Embryonic facial prominence (tissue), 1 donor: ENCODE measurements at regions not wholly inside any gene's neighbourhood (a gene's known extent, or its start where the extent isn't known, plus 50 kb on each side); places are given as distances from the start of the nearest gene placed in this dataset.
"Not testable (repeated sequence)": the region's sequence is repeated elsewhere in the genome, so short reads cannot be mapped to it uniquely, and the experiment has no call there.

ENCODE experiments used
- DNase-seq: peaks from one replicate; pipeline ENCODE4 v3.0.0-alpha.2; 2016; ENCODE audit errors: extremely low spot score

DNA sequence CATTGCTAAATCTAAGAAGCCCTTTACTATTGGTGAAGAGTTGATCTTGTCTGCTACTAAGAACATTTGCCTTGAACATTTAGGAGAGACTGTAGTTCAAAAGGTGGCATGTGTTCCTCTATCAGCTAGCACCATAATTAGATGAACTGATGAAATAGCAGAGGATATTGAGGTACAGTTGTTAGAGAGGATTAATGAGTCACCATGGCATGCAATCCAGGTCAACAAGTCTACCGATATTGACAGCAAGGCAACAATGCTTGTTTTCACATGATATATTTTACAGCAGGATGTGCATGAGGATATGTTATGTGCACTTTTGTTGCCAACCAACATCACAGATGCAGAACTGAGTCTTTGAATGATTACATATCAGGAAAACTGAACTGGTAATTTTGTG is 134.3 kb upstream of the CDH9 start:
- DNase-seq: no peak

DNA sequence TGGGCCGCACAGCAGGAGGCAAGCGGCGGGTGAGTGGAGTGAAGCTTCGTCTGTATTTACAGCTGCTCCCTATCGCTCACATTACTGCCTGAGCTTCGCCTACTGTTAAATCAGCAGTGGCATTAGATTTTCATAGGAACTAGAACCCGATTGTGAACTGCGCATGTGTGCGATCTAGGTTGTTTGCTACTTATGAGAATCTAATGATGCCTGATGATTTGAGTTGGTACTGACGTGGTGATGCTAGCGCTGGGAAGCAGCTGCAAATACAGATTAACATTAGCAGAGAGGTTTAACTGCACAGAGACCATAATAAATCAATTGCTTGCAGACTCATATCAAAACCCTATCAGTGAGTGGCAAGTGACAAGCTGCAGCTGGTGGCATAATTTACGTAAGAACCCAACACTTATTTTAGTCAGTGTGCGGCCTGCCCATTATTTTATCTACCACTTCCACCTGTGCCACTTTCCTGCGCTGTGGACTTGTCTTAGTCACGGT is 133.4 kb upstream of the CDH9 start:
- DNase-seq: no peak

DNA sequence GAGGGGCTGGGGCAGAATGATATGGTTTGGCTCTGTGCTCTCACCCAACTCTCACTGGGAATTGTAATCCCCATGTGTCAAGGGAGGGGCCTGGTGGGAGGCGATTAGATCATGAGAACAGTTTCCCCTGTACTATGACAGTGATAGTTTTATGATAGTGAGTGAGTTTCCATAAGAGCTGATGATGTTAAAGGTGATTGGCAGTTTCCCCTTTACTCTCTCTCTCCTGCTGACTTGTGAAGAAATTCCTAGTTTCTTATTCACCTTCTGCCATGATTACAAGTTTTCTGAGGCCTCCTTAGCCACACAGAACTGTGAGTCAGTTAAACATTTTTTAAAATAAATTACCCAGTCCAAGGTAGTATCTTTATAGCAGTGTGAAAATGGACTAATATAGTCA is 120.4 kb upstream of the CDH9 start:
- no peak for DNase-seq

DNA sequence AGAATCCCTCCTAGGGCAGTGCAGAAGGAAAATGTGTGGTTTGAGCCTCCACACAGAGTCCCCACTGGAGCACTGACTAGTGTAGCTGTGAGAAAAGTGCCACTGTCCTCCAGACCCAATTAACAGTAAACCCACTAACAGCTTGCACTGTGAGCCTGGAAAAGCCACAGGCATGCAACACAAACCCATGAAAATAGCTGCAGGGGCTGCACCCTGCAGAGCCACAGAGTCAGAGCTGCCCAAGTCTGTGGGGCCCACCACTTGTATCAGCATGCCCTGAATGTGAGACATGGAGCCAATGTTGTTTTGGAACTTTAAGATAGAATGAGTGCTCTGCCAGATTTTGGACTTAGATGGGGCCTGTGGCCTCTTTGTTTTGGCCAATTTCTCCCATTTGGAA is 119.8 kb upstream of the CDH9 start:
- DNase-seq: no peak

DNA sequence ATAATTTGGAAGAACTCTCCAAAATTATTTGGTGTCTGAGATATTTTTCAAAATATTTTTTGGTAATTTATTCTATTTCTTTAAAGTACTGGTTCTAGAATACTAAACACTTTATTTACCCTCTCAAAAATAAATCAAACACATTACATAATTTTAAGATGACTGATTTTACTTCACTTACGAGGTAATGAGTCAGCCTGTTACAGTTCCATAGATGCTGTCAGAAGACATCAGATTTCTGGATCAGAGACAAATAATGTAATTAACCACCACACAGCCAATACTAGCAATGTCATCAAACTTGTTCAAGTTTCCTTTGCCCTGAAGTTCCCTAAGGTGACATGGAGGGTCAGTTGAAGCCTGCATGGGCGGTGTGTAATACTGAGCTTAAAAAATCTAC is 106.1 kb upstream of the CDH9 start:
- no peak for DNase-seq

DNA sequence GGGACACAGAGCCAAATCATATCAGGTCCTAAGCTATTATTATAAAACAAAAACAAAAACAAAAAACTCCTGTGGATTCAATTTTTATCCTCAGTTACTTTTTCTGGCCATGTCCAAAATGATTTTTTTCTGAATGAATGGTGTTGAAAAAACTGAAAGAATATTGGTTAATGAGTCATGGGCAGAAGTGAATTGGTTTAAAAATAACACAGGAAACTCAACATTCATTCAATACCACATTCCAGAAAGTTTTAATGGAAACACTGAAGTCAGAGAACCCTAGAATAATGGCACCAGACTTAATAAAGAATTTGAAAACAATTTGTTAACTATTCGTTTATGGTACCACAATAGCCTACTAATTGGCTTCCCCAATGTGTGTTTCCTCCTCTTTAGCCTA is 102.4 kb upstream of the CDH9 start:
- no peak for DNase-seq

DNA sequence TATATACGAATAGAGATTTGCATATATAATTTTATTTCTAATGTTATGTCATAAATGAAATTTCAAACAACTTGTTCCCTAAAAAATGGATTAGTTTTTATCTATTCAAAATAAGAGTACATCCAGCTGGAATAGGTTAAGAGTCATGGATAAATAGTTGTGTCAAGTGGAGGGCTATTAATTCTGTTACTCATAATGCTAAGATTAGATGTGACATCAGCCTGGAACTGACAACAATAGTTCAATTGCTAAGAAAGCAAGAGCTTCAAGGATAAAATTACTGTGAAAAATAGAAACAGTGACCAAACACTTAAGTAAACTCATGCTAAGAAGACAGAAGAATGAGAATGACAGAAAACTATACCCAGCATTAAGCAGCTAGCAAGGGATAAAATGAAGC is 92.2 kb upstream of the CDH9 start:
- DNase-seq: no peak

DNA sequence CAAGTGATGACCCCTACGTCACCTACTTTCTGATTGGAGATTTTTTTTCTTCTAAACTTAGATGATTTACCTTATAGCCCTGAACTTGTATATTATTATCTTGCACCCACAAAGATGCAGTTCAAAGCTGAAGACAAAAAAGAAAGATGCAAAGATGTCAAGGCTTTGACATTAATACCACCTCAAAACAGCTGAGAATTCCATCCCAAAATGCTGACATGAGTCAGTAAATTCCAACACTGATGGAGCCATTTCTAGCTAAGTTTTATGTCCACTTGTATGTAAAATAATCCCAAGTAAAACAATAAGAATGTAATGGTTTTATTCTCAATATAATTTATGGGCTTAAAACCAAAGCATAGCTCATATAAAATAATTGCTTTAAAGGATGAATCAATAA is 91.5 kb upstream of the CDH9 start:
- DNase-seq: no peak

DNA sequence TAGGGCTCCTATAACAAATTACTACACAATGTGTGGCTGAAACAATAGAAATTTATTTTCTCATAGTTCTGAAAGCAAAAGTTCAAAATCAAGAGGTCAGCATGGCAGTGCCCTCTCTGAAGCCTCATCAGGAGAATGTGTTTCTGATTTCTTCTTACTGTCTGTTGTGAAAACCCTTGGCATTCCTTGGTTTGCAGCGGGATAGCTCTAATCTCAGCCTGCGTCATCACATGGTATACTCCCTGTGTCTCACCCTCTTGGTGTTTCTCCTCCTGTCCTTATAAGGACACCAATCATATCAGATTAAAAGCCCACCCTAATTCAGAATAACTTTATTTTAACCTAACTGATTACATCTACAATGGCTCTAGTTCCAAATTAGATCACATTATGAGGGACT is 87.5 kb upstream of the CDH9 start:
- no peak for DNase-seq

DNA sequence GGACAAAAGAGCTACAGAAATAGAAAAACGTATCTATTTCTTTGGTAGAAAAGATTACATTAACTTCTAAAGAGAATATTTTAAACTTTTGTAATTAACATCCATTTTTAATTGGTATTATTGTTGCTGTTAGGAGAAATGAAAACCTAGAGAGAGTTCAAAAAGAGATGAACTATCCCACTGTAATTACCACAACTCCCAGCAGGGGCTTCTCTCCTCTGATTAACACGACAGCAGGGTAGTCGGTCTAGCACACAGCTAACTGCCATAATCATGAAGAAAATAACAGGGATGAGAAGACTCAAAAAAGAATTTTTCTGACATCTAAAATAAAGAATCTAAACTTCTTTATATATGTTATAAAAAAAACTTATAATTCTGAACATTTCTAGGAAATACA is 86.2 kb upstream of the CDH9 start:
- DNase-seq: no peak

DNA sequence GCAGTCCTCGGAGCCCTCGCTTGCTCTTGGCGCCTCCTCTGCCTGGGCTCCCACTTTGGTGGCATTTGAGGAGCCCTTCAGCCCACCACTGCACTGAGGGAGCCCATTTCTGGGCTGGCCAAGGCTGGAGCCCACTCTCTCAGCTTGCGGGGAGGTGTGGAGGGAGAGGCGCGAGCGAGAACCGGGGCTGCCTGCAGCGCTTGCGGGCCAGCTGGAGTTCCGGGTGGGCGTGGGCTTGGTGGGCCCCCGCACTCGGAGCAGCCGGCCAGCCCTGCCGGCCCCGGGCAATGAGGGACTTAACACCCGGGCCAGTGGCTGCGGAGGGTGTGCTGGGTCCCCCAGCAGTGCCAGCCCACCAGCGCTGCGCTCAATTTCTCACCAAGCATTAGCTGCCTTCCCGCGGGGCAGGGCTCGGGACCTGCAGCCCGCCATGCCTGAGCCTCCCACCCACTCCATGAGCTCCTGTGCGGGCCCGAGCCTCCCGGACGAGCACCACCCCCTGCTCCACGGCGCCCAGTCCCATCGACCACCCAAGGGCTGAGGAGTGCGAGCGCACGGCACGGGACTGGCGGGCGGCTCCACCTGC is 81.4 kb upstream of the CDH9 start:
- DNase-seq: not testable (repeated sequence)

DNA sequence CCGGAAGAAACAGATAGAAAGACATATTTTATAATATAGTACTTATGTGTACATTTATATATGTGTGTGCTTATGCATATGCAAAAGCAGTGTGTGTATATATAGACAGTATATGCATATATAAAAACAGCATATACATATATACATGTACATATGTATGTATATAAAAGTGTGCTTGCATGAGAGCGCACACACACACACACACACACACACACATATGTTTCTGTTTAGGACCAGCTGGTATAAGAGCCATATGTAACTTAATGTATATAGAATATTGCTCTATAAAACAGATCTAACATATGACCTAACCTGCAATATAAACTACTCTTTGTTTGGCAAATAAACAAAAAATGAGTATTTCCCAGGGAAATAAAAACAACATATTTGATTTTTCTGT is 65.1 kb upstream of the CDH9 start:
- DNase-seq: no peak

DNA sequence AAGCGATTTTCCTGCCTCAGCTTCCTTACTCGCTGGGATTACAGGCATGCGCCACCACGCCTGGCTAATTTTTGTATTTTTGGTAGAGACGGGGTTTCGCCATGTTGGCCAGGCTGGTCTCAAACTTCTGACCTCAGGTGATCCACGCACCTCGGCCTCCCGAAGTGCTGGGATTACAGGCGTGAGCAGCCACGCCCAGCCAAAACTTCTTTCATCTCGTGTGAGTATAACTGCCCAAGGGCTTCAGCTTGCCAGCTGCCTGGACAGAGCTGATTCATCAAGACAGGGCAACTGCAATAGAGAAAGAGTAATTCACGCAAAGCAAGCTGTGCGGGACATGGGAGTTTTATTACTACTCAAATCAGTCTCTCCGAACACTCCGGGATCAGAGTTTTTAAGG is 57.4 kb upstream of the CDH9 start:
- not testable (repeated sequence) for DNase-seq

DNA sequence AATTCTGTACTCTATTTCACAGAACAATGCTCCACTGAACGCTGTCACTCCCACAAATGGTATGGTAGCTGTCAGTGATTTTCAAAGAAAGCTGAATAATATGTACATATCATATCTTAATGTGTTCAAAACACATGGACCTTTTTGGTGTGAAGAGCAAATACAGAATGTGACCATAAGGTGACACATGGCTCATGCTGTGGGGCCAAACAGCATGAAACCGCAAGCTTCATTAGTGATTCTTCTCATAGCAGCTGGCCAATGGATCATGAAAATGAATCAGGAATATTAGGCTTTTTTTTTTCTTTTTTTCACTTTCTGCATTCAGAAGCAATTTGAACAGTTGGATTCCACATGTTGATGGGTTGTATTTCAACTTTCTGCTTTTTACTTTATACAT is 54.9 kb upstream of the CDH9 start:
- no peak for DNase-seq

DNA sequence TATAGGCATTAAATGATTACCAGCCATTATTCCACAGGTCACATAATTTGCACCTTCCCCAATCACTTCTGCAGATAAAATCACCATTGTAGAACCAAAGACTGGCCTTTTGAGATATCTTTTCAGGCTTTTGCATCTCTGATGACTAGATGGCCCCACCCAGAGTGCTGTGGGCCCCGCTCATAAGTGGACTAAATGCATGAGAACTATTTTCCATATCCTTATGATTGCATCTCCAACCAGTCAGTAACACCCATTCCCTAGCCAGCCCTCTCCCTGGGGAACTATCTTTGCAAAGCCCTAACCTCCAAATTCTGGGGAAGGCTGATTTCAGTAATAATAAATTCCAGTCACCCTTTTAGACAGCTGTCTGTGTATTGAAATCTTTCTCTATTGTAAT is 53.5 kb upstream of the CDH9 start:
- DNase-seq: no peak

DNA sequence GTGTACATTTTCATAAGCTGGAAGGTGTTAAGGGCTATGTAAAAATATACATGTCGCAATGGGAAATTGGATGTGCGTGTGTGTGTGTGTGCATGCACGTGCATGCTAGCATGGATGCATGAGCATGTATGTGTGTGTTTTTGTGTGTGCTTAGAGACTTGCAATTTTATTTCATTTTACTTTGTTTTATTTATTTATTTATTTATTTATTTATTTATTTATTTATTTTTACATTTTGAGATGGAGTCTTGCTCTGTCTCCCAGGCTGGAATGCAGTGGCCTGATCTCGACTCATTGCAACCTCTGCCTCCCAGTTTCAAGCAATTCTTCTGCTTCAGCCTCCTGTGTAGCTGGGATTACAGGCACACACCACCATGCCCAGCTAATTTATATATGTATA is 50.4 kb upstream of the CDH9 start:
- DNase-seq: not testable (repeated sequence)
